ENCODE measurements at regions not wholly inside any gene's neighbourhood (a gene's known extent, or its start where the extent isn't known, plus 50 kb on each side); places are given as distances from the start of the nearest gene placed in this dataset.
A peak's percentile ranks its signal among the peaks of the same experiment; 100 is the strongest.
"Not testable (repeated sequence)": the region's sequence is repeated elsewhere in the genome, so short reads cannot be mapped to it uniquely, and the experiment has no call there.

GRCh38 chr3:177633671-177634207 is 436.5 kb upstream of the TBL1XR1 start:
- ATAC-seq (peak; percentile 35 to 89 (median 78)), FAIRE-seq (no peak), DNase-seq (no peak)
- TF ChIP-seq, protein P1, sequence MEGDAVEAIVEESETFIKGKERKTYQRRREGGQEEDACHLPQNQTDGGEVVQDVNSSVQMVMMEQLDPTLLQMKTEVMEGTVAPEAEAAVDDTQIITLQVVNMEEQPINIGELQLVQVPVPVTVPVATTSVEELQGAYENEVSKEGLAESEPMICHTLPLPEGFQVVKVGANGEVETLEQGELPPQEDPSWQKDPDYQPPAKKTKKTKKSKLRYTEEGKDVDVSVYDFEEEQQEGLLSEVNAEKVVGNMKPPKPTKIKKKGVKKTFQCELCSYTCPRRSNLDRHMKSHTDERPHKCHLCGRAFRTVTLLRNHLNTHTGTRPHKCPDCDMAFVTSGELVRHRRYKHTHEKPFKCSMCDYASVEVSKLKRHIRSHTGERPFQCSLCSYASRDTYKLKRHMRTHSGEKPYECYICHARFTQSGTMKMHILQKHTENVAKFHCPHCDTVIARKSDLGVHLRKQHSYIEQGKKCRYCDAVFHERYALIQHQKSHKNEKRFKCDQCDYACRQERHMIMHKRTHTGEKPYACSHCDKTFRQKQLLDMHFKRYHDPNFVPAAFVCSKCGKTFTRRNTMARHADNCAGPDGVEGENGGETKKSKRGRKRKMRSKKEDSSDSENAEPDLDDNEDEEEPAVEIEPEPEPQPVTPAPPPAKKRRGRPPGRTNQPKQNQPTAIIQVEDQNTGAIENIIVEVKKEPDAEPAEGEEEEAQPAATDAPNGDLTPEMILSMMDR (IDR thresholded peaks at IDR 0.05), result no peak
- no peaks in the 10 kb centered on the region for H3K9me3 ChIP-seq
- H3K27ac ChIP-seq, result peak overlapping the region in 2 of 4 donors; percentile 34 to 37
- 49 to 56% methylated on average over 5 of the region's 5 CpGs for WGBS, 2 donors
- intact Hi-C loops (cut with DNase I), result no loop called here
- H3K36me3 ChIP-seq, result no peaks in the 10 kb centered on the region
- H3K4me1 ChIP-seq, result peaks cover 0 to 5% (median 0%) of the 10 kb centered on the region in 3 donors
- H3K4me3 ChIP-seq, result no peak overlapping the region
- H3K27me3 ChIP-seq, result no peaks in the 10 kb centered on the region

- H3K36me3 ChIP-seq; FAIRE-seq; intact Hi-C loops (cut with DNase I); ATAC-seq; DNase-seq; H3K4me1 ChIP-seq; H3K27ac ChIP-seq; H3K27me3 ChIP-seq; H3K4me3 ChIP-seq; H3K9me3 ChIP-seq: not testable (repeated sequence)
- WGBS, 2 donors, result 84 to 90% methylated on average over 3 of the region's 3 CpGs
Measured at GRCh38 chr3:177635601-177636106, 438.4 kb upstream of the TBL1XR1 start.

DNA sequence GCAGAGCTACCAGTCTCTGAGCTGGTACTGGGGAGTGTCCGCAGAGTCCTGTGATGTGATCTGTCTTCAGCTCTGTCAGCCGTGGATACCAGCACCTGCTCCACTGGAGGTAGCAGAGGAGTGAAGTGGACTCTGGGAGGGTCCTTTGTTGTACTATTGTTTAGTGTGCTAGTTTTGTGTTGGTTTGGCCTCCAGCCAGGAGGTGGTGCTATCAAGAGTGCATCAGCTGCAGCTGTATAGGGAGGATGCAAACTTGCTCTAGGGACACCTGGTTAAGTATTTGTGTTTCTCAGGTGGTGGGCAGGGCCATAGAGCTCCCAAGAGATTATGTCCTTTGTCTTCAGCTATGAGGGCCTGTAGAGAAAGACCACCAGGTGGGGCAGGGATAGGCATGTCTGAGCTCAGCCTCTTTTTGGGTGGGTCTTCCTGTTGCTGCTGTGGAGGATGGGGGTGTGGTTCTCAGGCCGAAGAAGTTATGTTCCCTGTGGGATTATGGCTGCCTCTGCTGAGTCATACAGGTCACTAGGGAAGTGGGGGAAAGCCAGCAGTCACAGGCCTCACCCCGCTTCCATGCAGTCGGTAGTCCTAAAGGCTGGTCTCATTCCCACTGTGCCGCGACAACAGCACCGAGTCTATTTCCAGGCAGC is 443.2 kb upstream of the TBL1XR1 start:
- FAIRE-seq, result no peak
- H3K36me3 ChIP-seq, result no peaks in the 10 kb centered on the region
- H3K9me3 ChIP-seq, result no peaks in the 10 kb centered on the region
- intact Hi-C loops (cut with DNase I), result no loop called here
- TF ChIP-seq, protein P1 (IDR thresholded peaks at IDR 0.05), result no peak
- peak in 1 of 6 donors; percentile 25 for DNase-seq
- H3K27ac ChIP-seq, result no peak overlapping the region
- H3K4me3 ChIP-seq, result no peak overlapping the region
- WGBS, 2 donors, result 82 to 84% methylated on average over 8 of the region's 8 CpGs
- no peaks in the 10 kb centered on the region for H3K4me1 ChIP-seq
- no peak for ATAC-seq
- H3K27me3 ChIP-seq, result no peaks in the 10 kb centered on the region

DNA sequence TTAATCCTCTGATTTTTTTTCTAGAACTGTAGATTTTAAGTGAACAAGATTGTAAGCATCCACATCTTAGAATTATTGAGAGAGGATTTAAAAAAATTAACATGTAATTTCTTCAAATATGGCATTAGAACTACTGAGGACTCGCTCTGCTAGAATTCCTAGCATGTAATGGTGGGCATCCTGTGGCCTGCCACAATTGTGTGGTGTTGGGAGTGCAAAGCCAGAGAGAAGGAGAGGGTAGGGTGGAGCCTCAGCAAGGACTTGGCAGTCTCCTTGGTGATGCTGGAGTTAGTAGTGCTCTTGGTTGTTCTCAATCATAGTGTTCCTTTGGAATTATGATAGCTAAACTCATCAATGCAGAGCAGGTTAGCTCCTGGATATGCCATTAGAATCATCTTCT is 443.9 kb upstream of the TBL1XR1 start:
- WGBS, 2 donors, result 94 to 97% methylated on average over 1 of the region's 1 CpG
- Histone ChIP-seq H3K4me1 (no peaks in the 10 kb centered on the region), H3K9me3 (no peaks in the 10 kb centered on the region), H3K4me3 (no peak overlapping the region), H3K36me3 (no peaks in the 10 kb centered on the region), H3K27ac (no peak overlapping the region), H3K27me3 (no peaks in the 10 kb centered on the region)
- DNase-seq (no peak), FAIRE-seq (no peak), ATAC-seq (no peak)
- TF ChIP-seq, protein P1 (IDR thresholded peaks at IDR 0.05), result no peak
- intact Hi-C loops (cut with DNase I), result no loop called here

GRCh38 chr3:177642042-177642803 is 444.9 kb upstream of the TBL1XR1 start:
- no peak for FAIRE-seq
- TF ChIP-seq, protein P1 (IDR thresholded peaks at IDR 0.05), result no peak
- intact Hi-C loops (cut with DNase I), result no loop called here
- no peaks in the 10 kb centered on the region for H3K36me3 ChIP-seq
- DNase-seq, result no peak
- no peaks in the 10 kb centered on the region for H3K27me3 ChIP-seq
- H3K9me3 ChIP-seq, result no peaks in the 10 kb centered on the region
- H3K4me1 ChIP-seq, result no peaks in the 10 kb centered on the region
- no peak overlapping the region for H3K4me3 ChIP-seq
- ATAC-seq, result peak in 2 of 4 donors; percentile 43 to 53
- no peak overlapping the region for H3K27ac ChIP-seq
- whole genome bisulfite sequencing, 2 donors, result 75 to 77% methylated on average over 8 of the region's 8 CpGs

All from pancreas (tissue), 10 donors.